ENCODE measurements at regions not wholly inside any gene's neighbourhood (a gene's known extent, or its start where the extent isn't known, plus 50 kb on each side); places are given as distances from the start of the nearest gene placed in this dataset.

DNA sequence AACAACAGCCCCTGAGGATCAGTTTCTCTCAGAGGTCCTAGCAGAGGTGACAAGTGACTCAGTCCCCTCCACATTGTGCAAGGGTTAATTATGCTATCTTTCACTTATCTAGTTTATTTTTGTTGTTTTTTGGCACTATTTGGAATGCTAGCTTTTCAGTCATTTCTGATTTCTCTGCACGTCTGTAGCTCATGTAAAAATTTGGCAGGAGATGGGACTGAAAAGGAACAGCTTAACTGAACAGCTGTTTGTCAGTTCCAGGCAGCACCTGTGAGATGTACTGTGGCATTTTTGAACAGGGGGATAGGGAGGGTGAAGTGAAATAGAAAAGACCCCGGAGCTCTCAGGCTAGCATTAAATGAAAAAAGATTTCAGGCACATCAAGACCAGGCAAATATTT is 313.5 kb downstream of the SUCLA2 start:
- TF ChIP-seq, protein P1, sequence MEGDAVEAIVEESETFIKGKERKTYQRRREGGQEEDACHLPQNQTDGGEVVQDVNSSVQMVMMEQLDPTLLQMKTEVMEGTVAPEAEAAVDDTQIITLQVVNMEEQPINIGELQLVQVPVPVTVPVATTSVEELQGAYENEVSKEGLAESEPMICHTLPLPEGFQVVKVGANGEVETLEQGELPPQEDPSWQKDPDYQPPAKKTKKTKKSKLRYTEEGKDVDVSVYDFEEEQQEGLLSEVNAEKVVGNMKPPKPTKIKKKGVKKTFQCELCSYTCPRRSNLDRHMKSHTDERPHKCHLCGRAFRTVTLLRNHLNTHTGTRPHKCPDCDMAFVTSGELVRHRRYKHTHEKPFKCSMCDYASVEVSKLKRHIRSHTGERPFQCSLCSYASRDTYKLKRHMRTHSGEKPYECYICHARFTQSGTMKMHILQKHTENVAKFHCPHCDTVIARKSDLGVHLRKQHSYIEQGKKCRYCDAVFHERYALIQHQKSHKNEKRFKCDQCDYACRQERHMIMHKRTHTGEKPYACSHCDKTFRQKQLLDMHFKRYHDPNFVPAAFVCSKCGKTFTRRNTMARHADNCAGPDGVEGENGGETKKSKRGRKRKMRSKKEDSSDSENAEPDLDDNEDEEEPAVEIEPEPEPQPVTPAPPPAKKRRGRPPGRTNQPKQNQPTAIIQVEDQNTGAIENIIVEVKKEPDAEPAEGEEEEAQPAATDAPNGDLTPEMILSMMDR (IDR thresholded peaks at IDR 0.05), result no peak
- no peak for TF ChIP-seq ZFX (IDR thresholded peaks at IDR 0.05; ENCODE audit: borderline replicate concordance)

All from 22Rv1 (cell line).